GM23248 (cell line): ENCODE measurements at regions not wholly inside any gene's neighbourhood (a gene's known extent, or its start where the extent isn't known, plus 50 kb on each side); places are given as distances from the start of the nearest gene placed in this dataset.

Experiments used
- EZH2 ChIP-seq: fragments of 200-600 bp; sonication (generic); IDR thresholded peaks from 2 replicates; pipeline ENCODE4 v1.6.1; 2018; ENCODE audit warnings: antibody characterized with exemption, mild to moderate bottlenecking; ENCODE audit not compliant: insufficient read depth, poor library complexity, severe bottlenecking
- EZH2phosphoT487 ChIP-seq: fragments of 200-600 bp; sonication (generic); IDR thresholded peaks from 2 replicates; pipeline ENCODE4 v1.6.1; 2018; ENCODE audit warnings: antibody characterized with exemption, moderate library complexity, mild to moderate bottlenecking, low read depth; ENCODE audit not compliant: insufficient read depth

DNA sequence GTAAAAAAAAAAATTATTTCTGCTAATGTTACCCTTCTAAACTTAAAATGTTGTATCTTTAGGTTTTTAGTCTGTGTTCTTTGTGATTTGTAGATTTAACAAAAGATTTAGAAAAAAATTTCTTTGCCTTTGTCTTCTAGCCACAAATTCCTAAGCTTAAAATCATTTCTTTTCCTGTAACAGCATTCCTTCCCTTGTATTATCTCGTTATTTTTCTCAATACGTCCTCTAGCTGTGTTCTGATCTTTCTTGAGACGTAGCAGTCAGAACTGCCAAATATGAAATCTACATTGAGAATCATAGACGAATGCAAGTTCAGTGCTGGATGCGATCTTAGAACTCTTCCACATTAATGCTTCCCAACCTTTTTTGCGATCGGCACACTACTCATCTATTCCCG, 283.1 kb downstream of the UTRN start:
- TF ChIP-seq EZH2 (no peak), EZH2phosphoT487 (no peak)
